HG03565 (cell line): ENCODE measurements at regions not wholly inside any gene's neighbourhood (a gene's known extent, or its start where the extent isn't known, plus 50 kb on each side); places are given as distances from the start of the nearest gene placed in this dataset.

Experiments
- ATAC-seq: cut with Tn5 transposase; IDR thresholded peaks from one replicate; pipeline ENCODE4 v1.9.1; 2021; ENCODE audit warnings: mild to moderate bottlenecking, moderate library complexity; ENCODE audit not compliant: unreplicated experiment

DNA sequence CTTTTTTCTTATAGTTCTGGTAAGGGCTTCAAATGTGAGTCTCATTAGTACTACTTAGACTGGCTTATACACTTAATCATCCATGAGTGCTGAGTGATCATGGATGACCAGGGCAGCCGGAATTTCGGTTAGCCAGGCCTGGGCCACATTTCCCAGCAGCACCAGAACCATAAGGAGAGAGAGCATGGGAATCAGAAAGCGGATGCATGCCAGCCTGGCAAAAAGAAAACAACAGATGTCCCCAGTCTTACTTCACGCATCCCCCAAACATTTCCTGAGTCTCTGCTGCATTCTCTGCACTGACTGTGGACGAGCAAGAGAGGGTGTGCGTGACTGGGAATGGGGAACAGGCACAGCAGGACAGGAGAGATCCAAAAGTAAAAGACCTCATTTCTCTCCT lies 371.1 kb upstream of the ZNF608 start:
- no peak for ATAC-seq

DNA sequence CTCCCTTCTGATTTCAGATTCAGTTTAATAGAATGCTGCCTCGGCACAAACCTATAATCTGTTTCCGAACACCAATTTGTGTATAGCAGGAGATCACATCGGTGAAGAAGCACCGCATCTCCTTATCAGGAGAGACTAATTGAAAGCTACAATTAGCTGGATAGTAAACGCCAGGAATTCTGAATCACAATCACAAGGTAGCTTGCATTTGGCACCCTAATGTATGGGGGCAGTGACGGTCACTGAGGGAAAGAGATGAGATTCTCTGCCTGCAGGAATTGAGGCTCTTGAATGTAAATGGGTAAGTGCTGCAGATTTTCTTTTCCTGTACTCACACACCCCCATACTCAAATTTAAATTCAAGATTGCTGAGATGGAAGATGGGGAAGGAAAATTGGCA lies 373.6 kb upstream of the ZNF608 start:
- ATAC-seq, result no peak

DNA sequence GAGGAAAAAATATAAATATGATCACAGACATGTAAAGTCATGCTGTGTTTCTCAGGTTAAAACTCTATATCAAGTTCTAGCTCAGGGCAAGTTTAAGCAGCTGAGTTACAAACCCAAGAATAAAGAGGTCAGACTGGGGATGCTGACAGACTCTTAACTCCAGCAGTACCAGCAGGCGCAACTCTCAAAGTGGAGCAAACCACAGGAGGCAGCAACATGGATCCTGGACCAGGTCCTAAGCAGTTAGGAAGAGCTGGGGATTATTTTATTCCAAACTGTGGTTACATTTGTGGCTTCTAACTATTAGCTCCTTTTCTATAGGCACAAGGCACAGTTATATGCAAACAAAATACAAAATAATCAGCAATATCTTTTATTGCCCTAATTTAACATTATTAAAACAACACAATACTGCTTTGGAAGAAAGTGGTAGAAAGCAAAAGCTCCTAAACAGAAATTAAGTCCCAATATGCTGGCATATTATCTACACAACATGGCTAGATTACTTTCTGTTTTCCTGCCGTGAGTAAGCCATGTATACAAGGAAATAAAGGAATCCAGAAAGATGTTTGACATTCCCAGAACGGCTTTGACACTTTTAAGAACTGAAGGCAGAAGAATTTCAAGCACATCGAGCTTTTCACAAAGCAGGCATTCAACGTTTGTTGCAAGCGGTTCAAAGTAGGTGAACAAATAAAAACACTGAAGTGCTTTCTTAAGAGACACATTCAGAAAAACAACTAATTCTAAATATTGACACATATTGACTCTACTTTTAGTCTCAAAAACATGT lies 378.8 kb upstream of the ZNF608 start:
- ATAC-seq, result no peak

DNA sequence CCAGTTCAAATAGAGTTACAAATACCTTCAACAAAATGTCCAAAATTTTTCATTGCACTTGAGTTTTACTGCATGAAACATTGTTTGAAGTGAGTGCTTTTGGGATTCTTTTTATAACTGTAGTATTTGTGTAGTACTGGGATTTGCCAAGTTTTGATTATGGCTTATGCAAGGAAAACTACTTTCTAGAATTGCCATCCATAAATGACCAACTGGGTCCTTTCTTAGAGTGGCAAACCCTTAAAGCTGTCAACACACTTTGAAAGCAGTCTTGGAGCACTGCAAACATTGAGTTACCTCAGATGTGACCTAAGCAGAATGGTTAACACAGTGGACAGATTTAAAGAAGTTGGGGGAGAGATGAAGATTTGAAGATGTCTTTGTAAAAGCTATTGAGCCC lies 379.6 kb upstream of the ZNF608 start:
- ATAC-seq, result no peak

DNA sequence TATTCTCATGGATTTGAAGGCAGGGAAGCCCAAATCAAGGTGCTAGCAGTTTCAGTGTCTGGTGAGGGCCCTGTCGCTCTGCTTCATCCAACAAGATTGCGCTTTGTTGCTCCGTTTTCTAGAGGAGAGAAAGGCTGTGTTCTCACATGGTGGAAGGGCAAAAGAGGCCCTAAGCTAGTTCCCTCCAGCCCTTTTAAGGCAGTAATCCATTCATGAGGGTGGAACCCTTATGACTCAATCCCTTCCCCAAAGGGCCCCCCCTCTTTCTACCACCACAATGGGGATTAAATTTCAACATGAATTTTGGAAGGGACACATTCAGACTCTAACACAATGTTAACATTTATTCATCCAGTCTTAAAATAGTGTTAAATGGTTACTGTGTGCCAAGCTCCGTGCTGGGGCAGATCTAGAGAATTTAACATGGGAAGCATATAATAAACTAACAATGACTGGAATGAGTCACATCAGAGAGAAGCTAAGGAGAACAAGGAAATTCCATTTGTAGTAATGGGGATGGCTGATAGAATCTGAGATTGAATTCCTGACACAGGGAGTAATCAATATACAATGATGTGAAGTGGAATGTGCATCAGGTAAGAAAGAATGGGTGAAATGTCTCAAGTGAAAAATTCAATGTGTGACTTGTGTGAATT lies 382.8 kb upstream of the ZNF608 start:
- no peak for ATAC-seq

DNA sequence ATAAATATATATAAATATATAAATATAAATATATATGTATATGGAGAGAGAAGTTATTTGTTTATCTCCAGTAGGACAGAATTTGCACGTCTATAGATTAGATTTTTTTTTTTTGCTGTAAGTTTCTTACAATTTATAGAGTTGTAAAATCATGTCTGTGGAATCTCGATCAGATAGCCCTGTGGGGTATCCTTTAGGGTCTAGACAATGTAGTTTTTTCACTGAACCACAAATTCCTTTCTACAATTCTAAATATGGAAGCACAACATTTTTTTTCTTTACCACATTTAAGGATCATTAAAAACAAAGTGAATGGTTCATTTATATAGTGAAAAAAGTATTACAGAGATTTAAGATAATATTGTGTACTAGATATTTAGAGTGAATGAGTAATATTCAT lies 384.2 kb upstream of the ZNF608 start:
- ATAC-seq, result no peak

DNA sequence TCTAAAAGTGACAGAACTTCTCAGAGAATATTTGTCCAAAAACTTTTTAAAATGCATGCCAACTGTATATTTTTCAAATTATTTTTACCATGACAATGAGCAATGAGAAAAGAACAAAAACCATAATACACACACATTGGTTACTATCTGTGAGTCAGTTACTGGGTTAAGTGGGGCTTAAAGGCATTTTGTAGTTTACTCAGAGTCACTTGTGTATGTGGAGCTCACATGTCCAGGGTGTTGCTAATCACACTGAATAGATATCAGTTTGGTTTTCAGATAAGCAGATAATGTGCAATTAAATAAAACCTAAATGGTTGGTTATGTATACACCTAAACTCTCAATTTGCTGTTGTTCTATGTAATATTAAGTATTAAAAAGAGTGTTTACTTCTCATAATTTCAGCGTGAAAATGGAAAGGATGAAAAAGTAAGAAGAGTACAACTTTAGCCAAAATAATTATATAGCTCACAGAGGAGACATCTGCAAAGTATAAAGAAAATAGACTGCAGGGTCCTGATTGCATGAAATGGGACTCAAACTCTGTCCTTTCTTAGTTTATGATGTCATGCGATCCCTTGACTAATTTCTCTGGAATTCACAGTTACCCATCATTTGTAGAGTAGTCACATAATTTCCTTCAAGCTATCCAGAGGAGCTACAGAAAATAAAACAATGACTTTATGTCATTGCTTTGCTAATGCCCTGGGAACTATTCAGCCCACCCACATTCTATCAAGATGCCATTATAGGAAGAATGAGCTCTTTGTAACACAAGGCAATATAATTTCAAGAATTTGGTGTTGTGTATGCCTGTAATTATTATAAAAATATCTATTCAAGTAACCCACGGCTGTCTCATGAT lies 388.0 kb upstream of the ZNF608 start:
- no peak for ATAC-seq

DNA sequence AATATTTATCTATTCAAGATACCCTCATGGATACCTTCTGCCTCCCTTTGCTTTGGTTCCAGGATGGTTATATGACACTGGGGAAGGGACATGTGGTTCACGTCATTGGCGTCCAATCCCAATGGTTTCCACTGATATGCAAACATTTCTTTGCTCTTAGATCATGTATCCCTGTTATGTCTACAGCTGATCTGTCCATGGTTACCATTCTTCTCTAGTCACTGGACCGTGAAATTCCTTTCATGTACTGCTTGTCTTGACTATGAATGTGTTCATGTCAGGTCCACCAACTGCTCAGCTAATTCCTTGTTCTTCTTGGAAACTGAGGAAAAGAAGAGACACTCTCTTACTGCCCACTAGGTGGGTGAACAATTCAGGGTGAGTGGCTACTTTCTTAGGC lies 391.1 kb upstream of the ZNF608 start:
- ATAC-seq, result no peak

DNA sequence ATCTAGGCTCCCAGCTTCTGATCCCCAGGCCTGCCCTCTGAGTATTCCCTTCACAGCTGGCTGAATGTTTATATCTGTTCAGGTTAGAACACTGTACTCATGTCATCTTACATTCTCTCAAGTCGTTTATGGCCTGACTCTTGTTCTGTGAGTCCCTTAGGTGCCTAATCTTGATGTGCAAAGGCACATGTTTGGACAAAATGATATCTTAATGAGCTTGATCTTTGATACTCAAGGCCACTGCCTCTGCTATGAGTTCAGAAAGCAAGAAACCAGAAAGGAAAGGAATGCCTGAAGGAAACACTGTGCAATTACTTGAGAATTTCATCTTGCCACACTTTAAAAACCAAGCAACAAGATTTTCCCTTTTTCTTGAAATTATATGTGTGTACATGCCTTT lies 391.8 kb upstream of the ZNF608 start:
- no peak for ATAC-seq

DNA sequence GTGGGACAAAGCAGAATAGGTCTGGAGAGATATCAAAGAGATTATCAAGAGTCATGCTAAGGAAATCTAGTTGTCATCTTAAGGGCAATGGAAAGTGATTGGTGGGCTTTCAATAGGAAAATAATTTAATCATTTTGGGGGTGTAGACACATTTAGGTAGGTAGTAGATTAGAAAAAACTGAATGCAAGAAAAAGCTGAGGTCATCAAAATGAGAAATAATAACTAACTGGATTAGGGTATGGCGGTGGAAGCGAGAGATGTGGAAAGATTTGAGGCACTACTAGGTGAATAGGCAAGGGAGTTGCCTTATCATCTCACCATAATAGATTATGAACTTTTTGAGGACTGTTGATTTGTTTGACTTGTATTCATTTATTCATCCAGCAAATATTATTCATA lies 393.2 kb upstream of the ZNF608 start:
- ATAC-seq, result no peak

DNA sequence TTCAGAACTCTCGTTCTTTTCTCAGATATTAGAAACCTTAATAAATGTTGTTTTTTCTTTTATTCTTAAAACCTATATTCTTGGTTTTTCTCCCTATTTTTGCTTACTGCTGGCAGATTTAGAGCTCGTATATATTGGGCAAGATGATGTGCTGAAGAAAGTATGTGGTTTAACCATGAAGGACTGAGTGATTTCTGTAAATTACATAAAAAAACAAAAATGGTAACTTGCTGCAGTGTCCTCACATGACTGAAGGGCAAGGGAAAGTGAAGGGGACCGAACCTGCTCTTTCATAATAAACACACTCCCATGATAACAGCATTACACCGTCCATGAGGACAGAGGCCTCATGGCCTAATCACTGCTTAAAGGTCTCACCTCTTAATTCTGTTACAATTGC lies 393.8 kb upstream of the ZNF608 start:
- ATAC-seq, result no peak

DNA sequence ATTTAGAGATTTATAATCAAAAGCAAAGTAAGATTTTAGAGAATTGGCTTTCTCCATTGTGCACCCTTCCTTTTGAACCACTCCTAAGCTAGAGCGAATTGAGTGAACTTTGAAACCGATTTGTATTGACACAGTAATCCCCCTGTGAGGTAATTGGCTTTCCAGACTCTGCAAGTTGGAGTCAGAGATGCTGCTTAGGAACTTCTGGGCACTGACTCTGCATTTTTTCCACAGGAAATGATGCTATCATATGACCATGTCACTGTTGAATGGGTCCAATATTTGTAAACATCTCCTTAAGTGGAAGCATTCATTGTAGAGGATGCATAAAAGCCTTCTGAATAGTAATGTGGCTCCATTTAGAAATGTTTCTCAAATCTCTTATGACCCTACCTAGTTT lies 394.4 kb upstream of the ZNF608 start:
- ATAC-seq, result no peak

DNA sequence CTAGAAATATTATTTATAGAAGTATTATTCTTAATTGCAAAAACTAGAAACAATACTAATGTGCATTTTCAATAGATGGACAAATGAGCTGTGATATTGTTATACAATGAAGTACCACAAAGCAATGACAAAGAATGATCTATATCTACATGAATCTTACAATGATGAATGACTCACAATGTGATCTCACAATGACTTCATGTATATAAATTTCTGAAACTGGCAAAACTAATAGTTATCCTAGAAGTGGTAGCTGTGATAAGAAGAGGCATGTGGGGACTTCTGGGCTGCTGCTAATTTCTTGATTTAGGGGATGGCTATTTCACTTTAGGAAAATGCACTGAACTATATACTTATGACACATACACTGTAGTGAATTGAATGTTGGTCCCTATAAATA lies 396.0 kb upstream of the ZNF608 start:
- peak; percentile 77 for ATAC-seq

DNA sequence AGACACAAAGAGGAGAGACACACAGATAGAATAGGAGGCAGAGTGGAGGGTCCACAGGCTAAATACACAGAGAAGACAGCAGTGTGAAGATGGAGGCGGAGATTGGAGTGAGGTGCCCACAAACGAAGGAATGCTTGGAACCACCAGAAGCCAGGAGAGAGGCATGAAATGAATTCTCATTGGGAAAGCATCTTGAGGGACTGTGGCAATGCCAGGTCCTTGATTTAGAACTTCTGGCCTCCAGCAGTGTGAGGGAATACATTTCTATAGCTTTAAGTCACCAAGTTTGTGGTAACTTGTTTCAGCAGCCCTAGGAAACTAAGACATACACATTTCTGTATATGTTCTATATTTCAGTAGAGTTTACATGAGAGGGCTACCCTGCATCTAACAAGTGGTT lies 396.6 kb upstream of the ZNF608 start:
- ATAC-seq, result no peak

DNA sequence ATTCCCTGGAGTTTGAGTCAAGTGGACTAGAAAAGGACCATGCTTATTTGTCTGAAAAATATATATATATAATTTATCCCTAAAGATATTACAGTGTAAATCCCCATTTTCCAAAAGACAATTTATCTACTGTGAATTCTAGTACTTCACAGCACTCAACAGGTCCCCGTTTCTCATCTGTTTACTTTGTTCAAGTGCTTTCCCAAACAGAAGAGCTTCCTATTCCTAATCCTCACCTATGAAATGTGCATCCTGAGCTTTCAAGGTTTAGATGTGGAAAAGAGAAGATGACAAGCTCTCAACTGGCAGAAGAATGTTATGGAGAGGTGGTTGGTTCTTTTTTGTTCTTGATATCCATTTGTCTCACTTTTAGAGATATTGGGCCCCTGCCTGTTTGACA lies 401.6 kb upstream of the ZNF608 start:
- no peak for ATAC-seq

DNA sequence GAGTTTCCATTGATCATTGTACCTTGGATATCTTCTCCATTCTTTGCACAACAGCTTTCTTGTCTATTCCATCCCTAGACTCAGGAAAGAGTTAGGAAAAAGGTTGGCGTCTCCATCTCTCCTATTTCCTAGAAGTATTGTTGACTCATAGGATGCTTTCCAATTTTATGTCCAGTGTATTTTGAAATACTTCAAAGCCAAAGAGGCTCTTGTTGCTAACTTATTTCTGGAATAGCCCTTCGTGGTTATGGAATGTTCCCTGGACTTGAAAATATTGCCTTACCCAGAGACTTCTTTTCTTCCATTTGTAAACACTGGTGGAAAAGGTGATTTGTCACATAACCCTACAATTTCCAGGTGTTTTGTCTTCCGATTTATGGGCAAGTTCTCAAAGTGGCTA lies 402.3 kb upstream of the ZNF608 start:
- ATAC-seq, result no peak

DNA sequence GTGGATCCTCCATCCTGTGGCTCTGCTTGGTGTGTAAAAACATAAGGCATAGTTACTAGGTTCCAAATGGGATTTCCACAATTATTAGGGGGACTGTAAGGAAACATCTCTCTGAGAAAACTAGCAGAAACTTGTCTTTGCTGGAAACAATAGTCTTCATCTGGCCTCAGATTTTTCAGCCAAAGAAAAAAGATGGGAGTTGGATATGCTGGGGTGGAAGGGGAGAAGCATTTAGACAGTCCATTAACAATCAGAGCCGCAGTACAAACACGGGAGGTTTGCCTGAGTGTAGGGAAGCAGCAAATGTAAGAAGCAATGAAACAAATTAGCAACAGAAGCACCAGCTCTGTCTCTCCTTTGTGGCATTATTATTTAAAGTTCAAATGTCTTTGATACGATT lies 402.7 kb upstream of the ZNF608 start:
- no peak for ATAC-seq

DNA sequence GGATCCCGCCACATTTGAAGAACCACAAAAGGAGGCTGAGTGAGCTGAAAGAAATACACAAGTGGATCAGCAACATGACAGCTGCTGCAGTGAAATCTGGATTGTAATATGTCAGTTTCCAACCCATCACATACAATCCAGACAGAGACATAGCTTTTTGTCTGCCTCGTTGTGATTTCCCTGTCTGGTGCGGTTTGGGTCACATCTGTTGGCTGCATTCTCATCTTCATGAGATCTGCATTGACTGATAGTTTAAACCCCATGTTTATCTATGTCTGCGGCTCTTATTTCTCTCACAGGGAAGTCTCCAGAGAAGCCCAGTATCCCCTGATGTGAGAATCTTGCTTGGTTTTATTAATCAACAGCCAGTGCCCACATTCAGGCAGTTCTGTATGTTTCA lies 403.1 kb upstream of the ZNF608 start:
- no peak for ATAC-seq

DNA sequence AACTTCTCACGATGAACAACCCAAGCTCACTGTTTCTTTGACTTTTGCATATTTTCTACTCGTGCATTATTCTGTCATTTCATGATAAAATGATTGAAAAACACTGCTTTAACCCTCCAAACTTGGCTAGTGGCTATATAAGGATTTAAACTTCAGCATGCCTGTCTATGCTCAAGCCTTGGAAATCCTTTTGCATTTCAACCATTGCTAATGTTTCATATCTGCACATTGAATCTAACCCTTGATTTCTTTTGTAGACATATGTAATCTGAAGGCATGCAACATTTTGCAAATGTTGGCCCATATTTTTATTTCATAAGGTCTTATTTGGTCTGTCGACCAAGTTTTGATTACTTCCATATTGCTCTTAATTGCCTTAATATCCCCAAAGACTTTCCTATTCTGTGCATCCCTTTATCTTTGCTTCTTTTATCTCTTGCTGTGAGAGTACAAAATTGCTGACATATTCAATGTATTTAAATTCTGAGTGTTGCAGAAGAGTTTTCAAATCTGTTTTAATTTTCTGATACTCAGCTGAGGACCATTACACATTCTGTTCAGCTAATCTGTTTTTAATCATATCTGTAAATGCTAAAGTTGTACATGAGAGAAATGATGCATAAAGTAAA lies 403.7 kb upstream of the ZNF608 start:
- no peak for ATAC-seq

DNA sequence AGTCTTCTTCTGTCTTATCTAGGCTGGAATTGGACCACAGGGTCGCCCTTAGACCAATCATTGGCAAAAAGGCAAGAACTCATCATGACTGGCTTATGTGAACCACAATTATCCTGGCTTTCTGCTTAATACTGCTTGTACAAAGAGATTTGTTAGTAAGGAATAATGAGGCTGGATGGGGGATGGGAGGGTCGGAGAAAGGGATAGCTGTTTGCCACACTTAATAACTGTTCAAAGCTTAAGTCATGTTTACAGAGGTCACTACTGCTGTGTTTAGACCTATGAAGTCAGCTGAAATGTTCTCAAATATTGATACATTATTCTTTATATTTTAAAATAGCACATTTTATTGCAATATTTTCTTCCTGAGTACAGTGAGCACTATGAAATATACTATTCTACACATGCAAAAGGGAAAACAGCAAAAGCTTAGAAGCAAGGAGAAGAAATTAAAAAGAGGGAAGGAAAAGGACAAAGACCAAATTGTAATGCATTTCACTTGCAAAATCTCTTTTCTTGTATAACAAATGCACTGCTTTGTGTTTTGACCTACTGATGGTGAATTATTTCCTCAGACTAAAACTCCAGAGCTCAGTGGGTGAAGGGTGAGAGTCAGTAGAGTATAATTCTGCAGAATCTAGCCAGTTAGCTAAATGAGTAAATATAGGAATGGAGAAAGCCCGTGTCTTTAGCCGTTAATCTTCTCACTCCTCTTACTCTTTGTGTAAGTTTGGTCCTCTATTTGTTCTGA lies 404.9 kb upstream of the ZNF608 start:
- no peak for ATAC-seq

DNA sequence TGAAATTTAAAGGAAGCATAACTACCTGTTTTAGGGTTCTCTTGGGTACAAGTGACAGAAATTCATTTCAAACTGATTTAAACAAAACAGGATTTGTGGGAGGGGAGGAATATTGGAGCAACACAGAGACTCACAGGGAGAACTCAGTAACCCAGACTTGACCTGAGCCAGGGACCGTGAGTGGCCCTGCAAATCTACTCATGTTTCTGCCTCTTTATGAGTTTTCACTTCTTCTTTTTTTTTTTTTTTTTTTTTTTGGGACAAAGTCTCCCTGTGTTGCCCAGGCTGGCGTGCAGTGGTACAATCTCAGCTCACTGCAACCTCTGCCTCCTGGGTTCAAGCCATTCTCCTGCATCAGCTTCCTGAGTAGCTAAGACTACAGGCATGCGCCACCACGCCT lies 405.6 kb upstream of the ZNF608 start:
- ATAC-seq, result no peak
